ENCODE measurements at regions not wholly inside any gene's neighbourhood (a gene's known extent, or its start where the extent isn't known, plus 50 kb on each side); places are given as distances from the start of the nearest gene placed in this dataset.

- in situ Hi-C loops (cut with MboI; ENCODE audit: low pct_ligation_motif_present in 1 of 4, low pct_unique_long_range_greater_than_20kb in 1 of 4, low sequenced_read_pairs in 3 of 4) (no loop called here), intact Hi-C loops (cut with DNase I; ENCODE audit: low total_unique reads) (no loop called here)
- Histone ChIP-seq H3K36me3 (no peaks in the 10 kb centered on the region), H3K4me3 (no peak overlapping the region), H3K27ac (no peak overlapping the region), H3K4me1 (no peaks in the 10 kb centered on the region), H3K9me3 (no peaks in the 10 kb centered on the region), H3K27me3 (no peaks in the 10 kb centered on the region)
- TF ChIP-seq CTCF (IDR thresholded peaks at IDR 0.05): no peak
- TF ChIP-seq EP300 (IDR thresholded peaks at IDR 0.05; ENCODE audit: low read depth): no peak
- TF ChIP-seq POLR2A (IDR thresholded peaks at IDR 0.05): no peak
- TF ChIP-seq POLR2AphosphoS5 (IDR thresholded peaks at IDR 0.05): no peak
- no peak for DNase-seq
- 87 to 100% methylated on average over 2 of the region's 2 CpGs for WGBS, 2 donors (ENCODE audit: low coverage in 1 of 2)
These were observed 1163.0 kb downstream of the RAPGEF2 start for GRCh38 chr4:160265836-160266235.

- Histone ChIP-seq H3K4me1 (no peaks in the 10 kb centered on the region), H3K27me3 (no peaks in the 10 kb centered on the region), H3K4me3 (no peak overlapping the region), H3K27ac (no peak overlapping the region), H3K36me3 (no peaks in the 10 kb centered on the region), H3K9me3 (no peaks in the 10 kb centered on the region)
- no peak for DNase-seq
- WGBS, 2 donors (ENCODE audit: low coverage in 1 of 2): 73% methylated on average over 2 of the region's 3 CpGs; no CpG with 5 or more reads in 1 of the 2 donors
- in situ Hi-C loops (cut with MboI; ENCODE audit: low pct_ligation_motif_present in 1 of 4, low pct_unique_long_range_greater_than_20kb in 1 of 4, low sequenced_read_pairs in 3 of 4) (no loop called here), intact Hi-C loops (cut with DNase I; ENCODE audit: low total_unique reads) (no loop called here)
- TF ChIP-seq POLR2A (IDR thresholded peaks at IDR 0.05): no peak
- no peak for TF ChIP-seq EP300 (IDR thresholded peaks at IDR 0.05; ENCODE audit: low read depth)
- no peak for TF ChIP-seq CTCF (IDR thresholded peaks at IDR 0.05)
- TF ChIP-seq POLR2AphosphoS5 (IDR thresholded peaks at IDR 0.05): no peak
These were observed 1174.0 kb downstream of the RAPGEF2 start for GRCh38 chr4:160276785-160277325.

GRCh38 chr4:160283081-160283480 is 1180.2 kb downstream of the RAPGEF2 start:
- Histone ChIP-seq H3K36me3 (no peaks in the 10 kb centered on the region), H3K4me1 (no peaks in the 10 kb centered on the region), H3K4me3 (no peak overlapping the region), H3K9me3 (no peaks in the 10 kb centered on the region), H3K27ac (no peak overlapping the region), H3K27me3 (no peaks in the 10 kb centered on the region)
- TF ChIP-seq POLR2A (IDR thresholded peaks at IDR 0.05): no peak
- TF ChIP-seq POLR2AphosphoS5 (IDR thresholded peaks at IDR 0.05): no peak
- no peak for TF ChIP-seq CTCF (IDR thresholded peaks at IDR 0.05)
- TF ChIP-seq EP300 (IDR thresholded peaks at IDR 0.05; ENCODE audit: low read depth): no peak
- 71 to 84% methylated on average over 1 of the region's 1 CpG for WGBS, 2 donors (ENCODE audit: low coverage in 1 of 2)
- in situ Hi-C loops (cut with MboI; ENCODE audit: low pct_ligation_motif_present in 1 of 4, low pct_unique_long_range_greater_than_20kb in 1 of 4, low sequenced_read_pairs in 3 of 4) (no loop called here), intact Hi-C loops (cut with DNase I; ENCODE audit: low total_unique reads) (no loop called here)
- DNase-seq: no peak

- Histone ChIP-seq H3K27me3 (no peaks in the 10 kb centered on the region), H3K4me1 (no peaks in the 10 kb centered on the region), H3K36me3 (no peaks in the 10 kb centered on the region), H3K4me3 (no peak overlapping the region), H3K9me3 (no peaks in the 10 kb centered on the region), H3K27ac (no peak overlapping the region)
- in situ Hi-C loops (cut with MboI; ENCODE audit: low pct_ligation_motif_present in 1 of 4, low pct_unique_long_range_greater_than_20kb in 1 of 4, low sequenced_read_pairs in 3 of 4) (no loop called here), intact Hi-C loops (cut with DNase I; ENCODE audit: low total_unique reads) (no loop called here)
- TF ChIP-seq EP300 (IDR thresholded peaks at IDR 0.05; ENCODE audit: low read depth): no peak
- no peak for TF ChIP-seq CTCF (IDR thresholded peaks at IDR 0.05)
- TF ChIP-seq POLR2AphosphoS5 (IDR thresholded peaks at IDR 0.05): no peak
- no peak for TF ChIP-seq POLR2A (IDR thresholded peaks at IDR 0.05)
- WGBS, 2 donors (ENCODE audit: low coverage in 1 of 2): 71 to 85% methylated on average over 1 of the region's 1 CpG
- no peak for DNase-seq
These were observed 1181.6 kb downstream of the RAPGEF2 start for GRCh38 chr4:160284516-160284915.
